Neural progenitor cell (in vitro differentiated cells): ENCODE measurements at regions not wholly inside any gene's neighbourhood (a gene's known extent, or its start where the extent isn't known, plus 50 kb on each side); places are given as distances from the start of the nearest gene placed in this dataset.
A peak's percentile ranks its signal among the peaks of the same experiment; 100 is the strongest.

ENCODE experiments used
- DNase-seq: peaks from one replicate; pipeline ENCODE4 v3.0.0-alpha.2; 2016; ENCODE audit warnings: low spot score
- H2AFZ ChIP-seq: fragments of 200-600 bp; sonication (generic); replicated peaks from 2 replicates; pipeline ENCODE4 v1.6.1; 2016; ENCODE audit warnings: antibody characterized with exemption
- H3F3A ChIP-seq: fragments of 200-600 bp; sonication (generic); 2 replicates; pipeline ENCODE4 v1.6.1; 2016; ENCODE audit warnings: antibody characterized with exemption, low read depth
- H3K27ac ChIP-seq: fragments of 200-600 bp; sonication (generic); 2 replicates; pipeline ENCODE4 v1.5.1; 2016; ENCODE audit warnings: mild to moderate bottlenecking
- H3K27me3 ChIP-seq: fragments of 200-600 bp; sonication (generic); 2 replicates; pipeline ENCODE4 v1.6.1; 2016; ENCODE audit warnings: mild to moderate bottlenecking, moderate library complexity
- H3K36me3 ChIP-seq: fragments of 200-600 bp; sonication (generic); 2 replicates; pipeline ENCODE4 v1.5.1; 2016
- H3K4me1 ChIP-seq: fragments of 200-600 bp; sonication (generic); 2 replicates; pipeline ENCODE4 v1.6.1; 2016; ENCODE audit warnings: mixed run types
- H3K4me2 ChIP-seq: fragments of 200-600 bp; sonication (generic); 2 replicates; pipeline ENCODE4 v1.6.1; 2016
- H3K4me3 ChIP-seq: fragments of 200-600 bp; sonication (generic); 2 replicates; pipeline ENCODE4 v1.5.1; 2016
- H3K79me2 ChIP-seq: fragments of 200-600 bp; sonication (generic); 2 replicates; pipeline ENCODE4 v1.6.1; 2016; ENCODE audit warnings: low read depth
- H3K9ac ChIP-seq: fragments of 200-600 bp; sonication (generic); 2 replicates; pipeline ENCODE4 v1.6.1; 2016
- H3K9me3 ChIP-seq: fragments of 200-600 bp; sonication (generic); 2 replicates; pipeline ENCODE4 v1.5.1; 2016; ENCODE audit warnings: low read depth
- H4K20me1 ChIP-seq: fragments of 200-600 bp; sonication (generic); 2 replicates; pipeline ENCODE4 v1.6.1; 2016; ENCODE audit warnings: low read depth
- H3K27ac Mint-ChIP-seq: 3 replicates; pipeline ENCODE4 v1.8.0; 2021; ENCODE audit warnings: mixed read lengths
- H3K27me3 Mint-ChIP-seq: 2 replicates; pipeline ENCODE4 v1.8.0; 2022; ENCODE audit warnings: low read depth, mild to moderate bottlenecking, inconsistent platforms, moderate library complexity, mixed read lengths; ENCODE audit not compliant: insufficient read depth
- H3K36me3 Mint-ChIP-seq: 3 replicates; pipeline ENCODE4 v1.8.0; 2021; ENCODE audit warnings: mixed read lengths
- H3K4me1 Mint-ChIP-seq: 3 replicates; pipeline ENCODE4 v1.8.0; 2021; ENCODE audit warnings: mixed read lengths
- H3K4me3 Mint-ChIP-seq: 3 replicates; pipeline ENCODE4 v1.8.0; 2021; ENCODE audit warnings: mild to moderate bottlenecking, moderate library complexity, mixed read lengths
- H3K9me3 Mint-ChIP-seq: 3 replicates; pipeline ENCODE4 v1.8.0; 2020; ENCODE audit warnings: mixed read lengths
- EZH2 ChIP-seq: fragments of 200-600 bp; sonication (generic); IDR thresholded peaks from 2 replicates; pipeline ENCODE4 v1.6.1; 2017; ENCODE audit warnings: antibody characterized with exemption, mild to moderate bottlenecking, moderate library complexity
- EZH2phosphoT487 ChIP-seq: fragments of 200-600 bp; sonication (generic); IDR thresholded peaks from 2 replicates; pipeline ENCODE4 v1.6.1; 2017; ENCODE audit warnings: antibody characterized with exemption
- TF ChIP-seq, protein P1 (sequence below): fragments of 200-600 bp; sonication (generic); IDR thresholded peaks from 2 replicates; pipeline ENCODE4 v1.5.1; 2017; ENCODE audit warnings: antibody characterized with exemption, mild to moderate bottlenecking

DNA sequence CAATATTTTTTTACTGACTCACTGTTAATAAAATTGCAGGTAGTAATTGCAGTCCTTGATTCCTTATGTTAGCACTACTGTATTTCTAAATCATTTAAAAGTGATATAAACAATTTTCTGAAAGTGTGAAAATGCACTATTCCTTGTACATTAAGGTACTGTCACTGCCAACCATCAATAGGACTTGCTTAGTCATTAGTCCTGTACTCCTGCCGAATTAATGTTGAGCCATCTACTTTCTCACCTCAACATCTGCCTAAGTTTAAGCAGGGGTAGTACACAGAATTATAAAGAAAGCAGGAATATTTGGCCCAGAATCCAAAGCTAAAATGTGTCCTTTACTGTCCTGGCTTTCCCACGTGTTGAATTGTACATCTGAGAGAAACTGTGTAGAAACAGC, 87.0 kb upstream of the TRPC3 start:
- H3K36me3 Mint-ChIP-seq: no peaks in the 10 kb centered on the region
- no peaks in the 10 kb centered on the region for H4K20me1 ChIP-seq
- no peaks in the 10 kb centered on the region for H3K4me1 ChIP-seq
- H3K9me3 ChIP-seq: no peaks in the 10 kb centered on the region
- H3K27ac Mint-ChIP-seq: no peak overlapping the region
- H3K36me3 ChIP-seq: no peaks in the 10 kb centered on the region
- no peak overlapping the region for H3K4me3 Mint-ChIP-seq
- no peak for DNase-seq
- H3K9me3 Mint-ChIP-seq: no peaks in the 10 kb centered on the region
- H3K4me1 Mint-ChIP-seq: no peaks in the 10 kb centered on the region
- H3K27me3 ChIP-seq: no peaks in the 10 kb centered on the region
- TF ChIP-seq, protein P1, sequence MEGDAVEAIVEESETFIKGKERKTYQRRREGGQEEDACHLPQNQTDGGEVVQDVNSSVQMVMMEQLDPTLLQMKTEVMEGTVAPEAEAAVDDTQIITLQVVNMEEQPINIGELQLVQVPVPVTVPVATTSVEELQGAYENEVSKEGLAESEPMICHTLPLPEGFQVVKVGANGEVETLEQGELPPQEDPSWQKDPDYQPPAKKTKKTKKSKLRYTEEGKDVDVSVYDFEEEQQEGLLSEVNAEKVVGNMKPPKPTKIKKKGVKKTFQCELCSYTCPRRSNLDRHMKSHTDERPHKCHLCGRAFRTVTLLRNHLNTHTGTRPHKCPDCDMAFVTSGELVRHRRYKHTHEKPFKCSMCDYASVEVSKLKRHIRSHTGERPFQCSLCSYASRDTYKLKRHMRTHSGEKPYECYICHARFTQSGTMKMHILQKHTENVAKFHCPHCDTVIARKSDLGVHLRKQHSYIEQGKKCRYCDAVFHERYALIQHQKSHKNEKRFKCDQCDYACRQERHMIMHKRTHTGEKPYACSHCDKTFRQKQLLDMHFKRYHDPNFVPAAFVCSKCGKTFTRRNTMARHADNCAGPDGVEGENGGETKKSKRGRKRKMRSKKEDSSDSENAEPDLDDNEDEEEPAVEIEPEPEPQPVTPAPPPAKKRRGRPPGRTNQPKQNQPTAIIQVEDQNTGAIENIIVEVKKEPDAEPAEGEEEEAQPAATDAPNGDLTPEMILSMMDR: no peak
- no peak for TF ChIP-seq EZH2
- TF ChIP-seq EZH2phosphoT487: no peak
- H3K9ac ChIP-seq: no peak overlapping the region
- H3K27me3 Mint-ChIP-seq: peaks cover 3% of the 10 kb centered on the region
- no peak overlapping the region for H2AFZ ChIP-seq
- no peak overlapping the region for H3K27ac ChIP-seq
- no peaks in the 10 kb centered on the region for H3F3A ChIP-seq
- no peak overlapping the region for H3K4me3 ChIP-seq
- no peak overlapping the region for H3K4me2 ChIP-seq
- no peaks in the 10 kb centered on the region for H3K79me2 ChIP-seq

DNA sequence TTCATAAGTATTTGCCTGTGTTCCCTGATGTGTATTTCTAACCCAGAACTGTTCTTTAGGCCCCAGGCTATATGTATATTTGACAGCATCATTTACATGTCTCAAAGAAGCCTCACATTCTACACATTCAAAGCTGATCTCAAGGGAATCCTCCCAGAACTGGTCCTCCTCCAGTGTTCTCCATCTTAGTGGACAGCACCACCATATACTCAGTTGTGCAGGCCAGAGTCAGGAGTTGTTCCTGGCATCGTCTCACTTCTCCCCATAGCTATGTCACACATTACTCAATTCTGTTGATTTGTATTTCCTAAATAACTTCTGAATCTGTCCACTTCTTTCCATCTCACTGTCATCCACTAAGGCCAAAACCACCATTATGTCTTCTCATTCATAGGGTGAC, 82.8 kb upstream of the TRPC3 start:
- Histone ChIP-seq H3K9me3 (no peaks in the 10 kb centered on the region), H3K79me2 (no peaks in the 10 kb centered on the region), H3K9ac (no peak overlapping the region), H3K4me1 (no peaks in the 10 kb centered on the region), H3K27me3 (no peaks in the 10 kb centered on the region), H2AFZ (no peak overlapping the region), H3K4me3 (no peak overlapping the region), H3K4me2 (no peak overlapping the region), H3K36me3 (no peaks in the 10 kb centered on the region), H4K20me1 (no peaks in the 10 kb centered on the region), H3F3A (no peaks in the 10 kb centered on the region), H3K27ac (no peak overlapping the region)
- H3K9me3 Mint-ChIP-seq: peaks cover 20% of the 10 kb centered on the region
- TF ChIP-seq EZH2 (no peak), EZH2phosphoT487 (no peak)
- TF ChIP-seq, protein P1: no peak
- no peaks in the 10 kb centered on the region for H3K27me3 Mint-ChIP-seq
- no peaks in the 10 kb centered on the region for H3K36me3 Mint-ChIP-seq
- no peaks in the 10 kb centered on the region for H3K4me1 Mint-ChIP-seq
- DNase-seq: no peak
- no peak overlapping the region for H3K27ac Mint-ChIP-seq
- H3K4me3 Mint-ChIP-seq: no peak overlapping the region

DNA sequence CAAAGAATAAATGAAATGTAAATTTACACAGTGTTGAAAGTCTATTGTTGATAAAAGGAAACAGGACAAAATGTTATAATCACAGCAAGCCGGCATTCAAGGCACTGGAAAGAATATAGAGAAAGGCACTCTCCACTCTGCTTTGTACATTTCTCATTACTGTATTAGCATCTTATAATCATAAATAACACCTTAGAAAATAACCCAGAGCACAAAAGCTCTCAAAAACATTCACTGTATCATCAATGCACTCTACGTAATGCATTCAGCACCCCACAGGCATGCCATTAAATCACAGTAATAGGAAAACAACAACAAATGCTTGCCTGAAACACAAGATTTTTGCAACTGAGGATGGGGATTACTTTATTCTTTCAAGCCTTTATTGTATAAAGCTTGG, 75.3 kb upstream of the TRPC3 start:
- Histone ChIP-seq H3K27ac (no peak overlapping the region), H3K4me3 (no peak overlapping the region), H3K4me2 (no peak overlapping the region), H3K9me3 (no peaks in the 10 kb centered on the region), H2AFZ (no peak overlapping the region), H3K9ac (no peak overlapping the region), H3K4me1 (no peaks in the 10 kb centered on the region), H3K27me3 (no peaks in the 10 kb centered on the region), H4K20me1 (no peaks in the 10 kb centered on the region), H3F3A (no peaks in the 10 kb centered on the region), H3K79me2 (no peaks in the 10 kb centered on the region), H3K36me3 (no peaks in the 10 kb centered on the region)
- DNase-seq: no peak
- TF ChIP-seq, protein P1: no peak
- no peaks in the 10 kb centered on the region for H3K36me3 Mint-ChIP-seq
- no peak overlapping the region for H3K4me3 Mint-ChIP-seq
- no peaks in the 10 kb centered on the region for H3K4me1 Mint-ChIP-seq
- no peak overlapping the region for H3K27ac Mint-ChIP-seq
- H3K27me3 Mint-ChIP-seq: peaks cover 3% of the 10 kb centered on the region
- peaks cover 22% of the 10 kb centered on the region for H3K9me3 Mint-ChIP-seq

DNA sequence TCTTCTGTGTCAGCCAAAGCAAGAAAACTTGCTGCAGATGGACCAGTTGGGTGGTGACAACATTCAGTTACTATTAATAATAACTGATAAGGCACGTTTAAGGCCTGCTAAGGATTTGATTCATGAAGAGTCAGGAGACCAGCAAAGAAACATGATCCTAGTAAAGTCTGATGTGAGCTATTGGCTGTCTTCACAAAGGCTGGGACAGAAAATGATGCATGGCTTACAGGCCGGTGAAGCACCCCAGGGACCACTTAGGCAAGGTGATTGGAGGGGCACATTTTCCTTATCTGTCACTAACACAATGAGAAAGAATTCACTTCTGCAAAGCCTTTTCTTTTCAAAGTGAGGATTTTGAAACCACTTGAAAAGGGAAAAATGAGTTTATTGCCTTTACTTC, 65.4 kb upstream of the TRPC3 start:
- Mint-ChIP-seq H3K36me3 (no peaks in the 10 kb centered on the region), H3K9me3 (no peaks in the 10 kb centered on the region), H3K4me1 (peaks cover 6% of the 10 kb centered on the region), H3K4me3 (no peak overlapping the region), H3K27ac (no peak overlapping the region), H3K27me3 (peaks cover 3% of the 10 kb centered on the region)
- peaks cover 7% of the 10 kb centered on the region for H3K4me1 ChIP-seq
- DNase-seq: peak; percentile 9
- H3F3A ChIP-seq: no peaks in the 10 kb centered on the region
- no peaks in the 10 kb centered on the region for H3K27me3 ChIP-seq
- no peak overlapping the region for H3K27ac ChIP-seq
- H3K9me3 ChIP-seq: peaks cover 4% of the 10 kb centered on the region
- no peaks in the 10 kb centered on the region for H3K79me2 ChIP-seq
- H3K9ac ChIP-seq: no peak overlapping the region
- no peaks in the 10 kb centered on the region for H4K20me1 ChIP-seq
- no peak overlapping the region for H3K4me3 ChIP-seq
- TF ChIP-seq, protein P1: no peak
- TF ChIP-seq EZH2phosphoT487 (no peak), EZH2 (no peak)
- H3K4me2 ChIP-seq: no peak overlapping the region
- peak overlapping the region; percentile 71 for H2AFZ ChIP-seq
- H3K36me3 ChIP-seq: no peaks in the 10 kb centered on the region
